K562 (cell line): ENCODE measurements at regions not wholly inside any gene's neighbourhood (a gene's known extent, or its start where the extent isn't known, plus 50 kb on each side); places are given as distances from the start of the nearest gene placed in this dataset.

Experiments used
- AFF1 ChIP-seq, 2 experiments: fragments of 450-650 bp; IDR thresholded peaks; 2 replicates each; pipeline ENCODE4 v1.6.1; 2018; ENCODE audit warnings: mild to moderate bottlenecking in 2 of 2, low read depth in 1 of 2; ENCODE audit not compliant: partially characterized antibody in 2 of 2
- CBFB ChIP-seq: sonication (generic); formaldehyde crosslinking; IDR thresholded peaks from 2 replicates; pipeline ENCODE4 v1.4.0; 2020; ENCODE audit warnings: mild to moderate bottlenecking, missing genetic modification reagents
- CHCHD3 ChIP-seq: fragments of 250-450 bp; sonication (Bioruptor Pico); IDR thresholded peaks from 2 replicates; pipeline ENCODE4 v2.1.2; 2022; ENCODE audit warnings: mild to moderate bottlenecking
- DEAF1 ChIP-seq: fragments of 450-650 bp; formaldehyde crosslinking; IDR thresholded peaks from 2 replicates; pipeline ENCODE4 v1.4.0; 2020; ENCODE audit warnings: mild to moderate bottlenecking, moderate library complexity
- EWSR1 ChIP-seq: fragments of 450-650 bp; IDR thresholded peaks from 2 replicates; pipeline ENCODE4 v1.6.1; 2018; ENCODE audit warnings: borderline replicate concordance, mild to moderate bottlenecking, low read depth, moderate library complexity; ENCODE audit not compliant: partially characterized antibody
- FOXJ3 ChIP-seq: sonication (generic); formaldehyde crosslinking; IDR thresholded peaks from 2 replicates; pipeline ENCODE4 v1.4.0; 2020; ENCODE audit warnings: mild to moderate bottlenecking, missing genetic modification reagents
- IRF1 ChIP-seq: sonication (generic); formaldehyde crosslinking; IDR thresholded peaks from 2 replicates; pipeline ENCODE4 v1.8.0; 2022; ENCODE audit warnings: missing genetic modification reagents, mild to moderate bottlenecking, borderline replicate concordance
- NCOA1 ChIP-seq: fragments of 450-650 bp; IDR thresholded peaks from 2 replicates; pipeline ENCODE4 v1.6.1; 2016; ENCODE audit warnings: low read depth
- NR2C1 ChIP-seq, 2 experiments: fragments of 450-650 bp; IDR thresholded peaks; 2 replicates each; pipeline ENCODE4 v1.6.1; 2017; ENCODE audit warnings: mild to moderate bottlenecking in 2 of 2, antibody characterized with exemption in 1 of 2, inconsistent platforms in 1 of 2, missing compliant biosample characterization in 1 of 2, missing genetic modification characterization in 1 of 2
- PHB2 ChIP-seq: fragments of 450-650 bp; IDR thresholded peaks from 2 replicates; pipeline ENCODE4 v1.6.1; 2017; ENCODE audit warnings: low read depth
- PHF8 ChIP-seq: fragments of 200-600 bp; sonication (generic); IDR thresholded peaks from 2 replicates; pipeline ENCODE4 v1.6.1; 2012; ENCODE audit warnings: mixed run types, mild to moderate bottlenecking, inconsistent platforms, low read length, moderate library complexity, borderline replicate concordance
- TEAD1 ChIP-seq, 2 experiments: fragments of 450-650 bp in 1 of 2; sonication (generic) in 1 of 2; formaldehyde crosslinking; IDR thresholded peaks; 2 replicates each; pipeline versions ENCODE4 v1.4.0 to v1.8.0; 2020 to 2022; ENCODE audit warnings: mild to moderate bottlenecking in 2 of 2, missing genetic modification reagents in 1 of 2
- ZNF408 ChIP-seq: fragments of 250-450 bp; sonication (Bioruptor Pico); IDR thresholded peaks from 2 replicates; pipeline ENCODE4 v1.4.0; 2020; ENCODE audit warnings: low read depth, mild to moderate bottlenecking, moderate library complexity
- ZNF583 ChIP-seq: fragments of 250-450 bp; sonication (Bioruptor Pico); IDR thresholded peaks from 2 replicates; pipeline ENCODE4 v1.4.0; 2020
- ZNF589 ChIP-seq: fragments of 200-800 bp; sonication (Bioruptor generic); IDR thresholded peaks from 2 replicates; pipeline ENCODE4 v1.6.1; 2016; ENCODE audit warnings: low read depth, missing genetic modification characterization, missing compliant biosample characterization
- TF ChIP-seq, protein P1 (sequence below), 3 experiments: IDR thresholded peaks in 2 of 3; conservative IDR thresholded peaks in 1 of 3; 2 replicates each; pipeline ENCODE4 v1.5.1; 2011 to 2012; ENCODE audit warnings: low read length in 3 of 3, mild to moderate bottlenecking in 3 of 3, control low read depth in 2 of 3, improper control_type of control experiment in 1 of 3, inconsistent platforms in 1 of 3, low read depth in 1 of 3, mixed read lengths in 1 of 3, moderate library complexity in 1 of 3; ENCODE audit not compliant: insufficient read depth in 2 of 3

DNA sequence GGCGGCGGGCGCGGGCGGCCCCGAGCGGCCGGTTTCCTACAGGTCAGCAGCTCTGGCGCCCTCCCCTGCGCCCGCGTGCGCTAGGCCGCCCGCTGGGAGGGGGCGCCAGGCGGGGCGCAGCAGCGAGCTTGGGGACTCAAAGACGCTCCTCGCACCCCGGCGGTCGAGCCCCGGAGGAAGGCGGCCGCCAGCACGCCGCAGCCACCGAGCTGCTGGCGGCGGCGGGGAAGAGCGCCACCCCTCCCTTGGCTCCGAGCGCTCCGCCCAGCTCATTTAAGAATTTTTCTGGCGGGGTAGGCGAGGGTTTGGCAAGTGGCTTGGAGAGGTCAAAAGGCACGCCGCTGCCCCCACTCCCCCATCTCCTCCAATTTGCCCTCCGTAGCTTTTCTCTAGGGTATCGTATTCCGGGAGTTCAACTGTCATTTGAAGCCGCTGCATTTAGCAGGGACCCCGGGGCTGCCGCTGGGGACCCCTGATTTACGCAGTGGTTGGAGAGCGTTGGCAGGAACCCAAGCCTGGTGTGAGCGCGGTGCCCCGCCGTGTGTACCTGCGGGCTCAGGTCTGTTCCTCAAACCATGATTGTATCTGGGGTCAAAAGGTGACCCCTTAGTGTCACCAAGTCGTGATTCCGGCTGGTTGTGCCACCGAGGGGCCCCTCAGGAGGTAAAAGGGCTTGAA is 59.5 kb upstream of the GSE1 start (continued):
- TF ChIP-seq, protein P1, sequence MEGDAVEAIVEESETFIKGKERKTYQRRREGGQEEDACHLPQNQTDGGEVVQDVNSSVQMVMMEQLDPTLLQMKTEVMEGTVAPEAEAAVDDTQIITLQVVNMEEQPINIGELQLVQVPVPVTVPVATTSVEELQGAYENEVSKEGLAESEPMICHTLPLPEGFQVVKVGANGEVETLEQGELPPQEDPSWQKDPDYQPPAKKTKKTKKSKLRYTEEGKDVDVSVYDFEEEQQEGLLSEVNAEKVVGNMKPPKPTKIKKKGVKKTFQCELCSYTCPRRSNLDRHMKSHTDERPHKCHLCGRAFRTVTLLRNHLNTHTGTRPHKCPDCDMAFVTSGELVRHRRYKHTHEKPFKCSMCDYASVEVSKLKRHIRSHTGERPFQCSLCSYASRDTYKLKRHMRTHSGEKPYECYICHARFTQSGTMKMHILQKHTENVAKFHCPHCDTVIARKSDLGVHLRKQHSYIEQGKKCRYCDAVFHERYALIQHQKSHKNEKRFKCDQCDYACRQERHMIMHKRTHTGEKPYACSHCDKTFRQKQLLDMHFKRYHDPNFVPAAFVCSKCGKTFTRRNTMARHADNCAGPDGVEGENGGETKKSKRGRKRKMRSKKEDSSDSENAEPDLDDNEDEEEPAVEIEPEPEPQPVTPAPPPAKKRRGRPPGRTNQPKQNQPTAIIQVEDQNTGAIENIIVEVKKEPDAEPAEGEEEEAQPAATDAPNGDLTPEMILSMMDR (IDR thresholded peaks at IDR 0.05 in 2 of 3, conservative IDR thresholded peaks at IDR 0.05 in 1 of 3; ENCODE audit: insufficient read depth in 2 of 3, low read depth in 1 of 3, low read length in 3 of 3), result peak; percentile 47 to 96 (median 74)
- TF ChIP-seq DEAF1 (peak; percentile 37; the same call in 1 of the 2 replicates), CHCHD3 (CRISPR knock-in tag) (no peak), CBFB (CRISPR knock-in tag) (no peak), AFF1 (IDR thresholded peaks at IDR 0.05; ENCODE audit: low read depth in 1 of 2, partially characterized antibody in 2 of 2) (no peak), EWSR1 (no peak), ZNF408 (CRISPR knock-in tag) (no peak), NR2C1 (IDR thresholded peaks at IDR 0.05) (no peak), NR2C1 (tag; IDR thresholded peaks at IDR 0.05) (peak; percentile 87), NCOA1 (no peak), FOXJ3 (CRISPR knock-in tag) (no peak), IRF1 (CRISPR knock-in tag) (no peak), PHB2 (no peak), PHF8 (peak; percentile 48; the same call in 1 of the 2 replicates), TEAD1 (CRISPR knock-in tag; IDR thresholded peaks at IDR 0.05) (0 out of 4 replicates have a peak, but pooled peaks of 1 of the 2 experiments have one; percentile 51), ZNF589 (no peak; the same call in none of the 2 replicates), ZNF583 (CRISPR knock-in tag) (peak; percentile 19; the same call in 1 of the 2 replicates)
